PC-9 (cell line): ENCODE measurements at regions not wholly inside any gene's neighbourhood (a gene's known extent, or its start where the extent isn't known, plus 50 kb on each side); places are given as distances from the start of the nearest gene placed in this dataset.

Experiments
- CTCF ChIP-seq: fragments of 200-600 bp; sonication (generic); conservative IDR thresholded peaks from 2 replicates; pipeline ENCODE4 v1.6.1; 2017; ENCODE audit warnings: mixed run types, antibody characterized with exemption, mild to moderate bottlenecking, moderate library complexity
- EZH2 ChIP-seq: fragments of 200-600 bp; sonication (generic); IDR thresholded peaks from 2 replicates; pipeline ENCODE4 v1.8.0; 2017; ENCODE audit warnings: antibody characterized with exemption, low read depth

GRCh38 chr2:120575966-120576365, 159.7 kb upstream of the GLI2 start:
- TF ChIP-seq CTCF, result no peak
- TF ChIP-seq EZH2, result no peak
